HG03196 (cell line): ENCODE measurements at regions not wholly inside any gene's neighbourhood (a gene's known extent, or its start where the extent isn't known, plus 50 kb on each side); places are given as distances from the start of the nearest gene placed in this dataset.
"Not testable (repeated sequence)": the region's sequence is repeated elsewhere in the genome, so short reads cannot be mapped to it uniquely, and the experiment has no call there.

Experiments
- ATAC-seq: cut with Tn5 transposase; IDR thresholded peaks from one replicate; pipeline ENCODE4 v1.9.1; 2021; ENCODE audit not compliant: unreplicated experiment

- ATAC-seq: not testable (repeated sequence)
These were observed 66.5 kb upstream of the IKBKE start for GRCh38 chr1:206403612-206404307.

GRCh38 chr1:206404309-206405027 is 65.8 kb upstream of the IKBKE start:
- not testable (repeated sequence) for ATAC-seq

DNA sequence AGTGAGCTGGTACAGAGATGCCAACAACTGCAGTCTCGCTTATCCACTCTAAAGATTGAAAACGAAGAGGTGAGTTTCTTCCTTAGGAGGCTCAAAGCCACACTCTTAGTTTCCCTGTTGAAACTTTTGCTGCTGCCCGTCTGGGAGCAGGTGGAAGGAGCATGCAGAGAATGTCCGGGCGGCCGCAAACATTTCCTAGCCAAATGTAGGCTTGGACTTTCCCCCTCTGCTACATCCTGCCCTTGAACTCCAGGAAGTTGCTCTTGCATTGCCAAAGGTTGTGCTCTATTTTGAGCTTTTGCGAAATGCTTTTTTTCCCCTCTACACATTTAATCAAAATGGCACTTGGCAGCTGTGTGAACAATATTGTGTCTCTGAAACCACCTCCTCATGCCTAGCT is 65.0 kb upstream of the IKBKE start:
- not testable (repeated sequence) for ATAC-seq

- not testable (repeated sequence) for ATAC-seq
These were observed 61.6 kb upstream of the IKBKE start for GRCh38 chr1:206408371-206409288.

GRCh38 chr1:206411321-206411720 is 59.0 kb upstream of the IKBKE start:
- no peak for ATAC-seq

- ATAC-seq: no peak
These were observed 54.3 kb upstream of the IKBKE start for GRCh38 chr1:206415942-206416341.

DNA sequence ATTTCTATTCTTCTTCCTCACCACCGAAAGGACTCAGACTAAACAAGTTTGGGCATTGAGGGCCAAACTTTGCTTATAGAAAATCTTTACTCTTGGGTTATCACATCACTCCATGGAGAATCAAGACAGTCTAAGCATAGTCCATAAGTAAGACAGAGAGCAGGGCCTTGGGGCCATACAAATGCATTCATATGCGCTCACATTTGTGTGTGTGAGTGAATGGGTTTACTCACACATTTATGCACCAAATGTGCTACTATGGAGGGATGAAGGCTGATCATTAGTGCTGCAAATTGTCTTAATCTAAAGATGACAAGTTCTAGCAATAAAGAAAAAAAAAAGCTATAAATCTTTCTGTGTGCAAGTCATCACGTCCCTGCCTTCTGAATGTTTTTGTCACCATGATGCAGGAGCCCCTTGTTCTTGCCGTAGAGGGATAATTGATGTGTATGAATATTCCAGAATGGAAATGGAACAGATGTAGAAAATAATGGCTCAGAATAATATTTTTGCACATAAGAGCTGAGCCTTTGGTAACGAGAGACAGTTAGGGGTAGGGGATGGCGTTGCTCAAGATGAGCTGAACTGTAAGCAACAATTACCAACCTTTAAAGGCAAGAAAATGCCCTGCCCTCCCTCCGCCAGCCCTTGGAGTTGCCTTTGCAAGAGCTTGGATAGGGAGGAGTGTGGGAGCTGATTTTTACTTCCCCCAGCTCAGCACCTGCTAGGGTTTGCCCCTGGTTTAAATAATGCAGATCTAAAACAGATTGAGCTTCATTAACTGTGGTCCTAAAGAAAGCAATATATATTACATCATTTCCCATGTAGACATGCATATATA is 52.3 kb upstream of the IKBKE start:
- ATAC-seq: no peak

- no peak for ATAC-seq
These were observed 51.0 kb upstream of the IKBKE start for GRCh38 chr1:206419250-206419649.

GRCh38 chr1:206419783-206420182 is 50.5 kb upstream of the IKBKE start:
- no peak for ATAC-seq

GRCh38 chr1:206420471-206420870 is 49.8 kb upstream of the IKBKE start:
- no peak for ATAC-seq
